ENCODE measurements at regions not wholly inside any gene's neighbourhood (a gene's known extent, or its start where the extent isn't known, plus 50 kb on each side); places are given as distances from the start of the nearest gene placed in this dataset.

DNA sequence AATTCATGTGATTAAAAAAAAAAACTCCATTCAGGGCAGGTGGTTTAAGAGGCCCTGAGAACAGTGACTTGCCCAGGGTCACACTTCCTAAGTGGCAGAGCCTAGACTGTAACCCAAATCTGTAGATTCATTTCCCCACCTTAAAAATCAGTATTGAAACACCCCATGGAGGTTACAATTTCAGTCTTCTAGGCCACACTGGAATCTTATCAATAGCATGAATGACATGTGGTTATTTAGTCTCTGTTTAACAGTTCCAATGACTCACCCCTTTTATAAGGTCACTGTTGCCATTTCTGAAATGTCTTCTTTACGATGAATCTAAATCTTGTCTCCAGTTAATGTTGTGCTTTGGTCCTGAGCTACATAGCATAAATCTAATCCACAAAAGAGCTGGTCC lies 262.3 kb upstream of the GRIP1 start:
- Histone ChIP-seq H3K4me3 (ENCODE audit: control insufficient read depth in 1 of 7, extremely low read depth in 1 of 7, insufficient read depth in 4 of 7, low read depth in 2 of 7, low read length in 6 of 7) (no peak overlapping the region), H3K4me1 (ENCODE audit: control extremely low read depth in 1 of 4, control insufficient read depth in 4 of 4, insufficient read depth in 4 of 4, low read length in 3 of 4) (no peaks in the 10 kb centered on the region), H3K36me3 (ENCODE audit: control insufficient read depth in 4 of 4, insufficient read depth in 4 of 4, low read length in 3 of 4) (no peaks in the 10 kb centered on the region), H3K27me3 (replicated peaks in 2 of 5; ENCODE audit: control insufficient read depth in 4 of 5, insufficient read depth in 5 of 5, low read length in 4 of 5) (no peaks in the 10 kb centered on the region), H3K9me3 (ENCODE audit: control extremely low read depth in 1 of 5, control insufficient read depth in 4 of 5, insufficient read depth in 2 of 5, low read depth in 1 of 5, low read length in 4 of 5) (no peaks in the 10 kb centered on the region), H3K27ac (ENCODE audit: insufficient read depth in 1 of 2, low read depth in 1 of 2, low read length in 2 of 2, poor library complexity in 1 of 2, severe bottlenecking in 2 of 2) (no peak overlapping the region)
- no peak for DNase-seq
- ChIA-PET POLR2A (no interaction called here), CTCF (interaction anchor here (1.0 to 1.4 kb wide), 2 partner anchors 12 to 123 kb away, joined by 3 read pairs; no protein-coding TSS in a partner anchor)
- WGBS (ENCODE audit: insufficient coverage), result 100% methylated on average over 1 of the region's 1 CpG

DNA sequence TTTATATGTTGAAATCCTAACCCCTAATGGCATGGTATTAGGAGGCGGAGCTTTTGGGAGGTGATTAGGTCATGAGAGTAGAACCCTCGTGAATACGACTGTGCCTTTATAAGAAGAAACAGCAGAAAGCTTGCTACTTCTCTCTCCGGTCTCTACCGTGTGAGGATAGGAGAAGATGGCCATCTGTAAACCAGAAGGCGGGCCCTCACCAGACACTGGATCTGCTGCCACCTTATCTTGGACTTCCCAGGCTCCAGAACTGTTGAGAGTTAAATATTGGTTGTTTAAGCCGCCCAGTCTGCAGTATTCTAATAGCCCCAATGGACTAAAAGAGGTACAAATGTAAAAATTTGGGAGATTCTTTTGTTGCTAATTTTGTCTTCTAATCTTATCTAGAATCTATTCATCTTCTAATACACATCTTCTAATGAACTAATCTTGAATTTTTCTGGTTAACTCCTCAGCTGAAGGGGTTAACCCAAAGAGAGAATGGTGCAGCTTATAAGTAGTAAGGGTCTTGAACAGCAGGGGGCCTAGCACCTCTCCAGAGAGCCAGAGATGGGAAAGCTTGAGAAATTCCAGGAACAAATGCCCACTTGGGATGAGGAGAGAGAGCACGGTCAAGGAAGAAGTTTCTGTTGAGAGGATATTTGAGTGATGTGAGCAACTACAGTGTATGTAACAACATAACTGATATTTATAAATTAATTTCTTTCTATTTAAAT lies 264.0 kb upstream of the GRIP1 start:
- Histone ChIP-seq H3K9me3 (ENCODE audit: control extremely low read depth in 1 of 5, control insufficient read depth in 4 of 5, insufficient read depth in 2 of 5, low read depth in 1 of 5, low read length in 4 of 5) (no peaks in the 10 kb centered on the region), H3K4me3 (ENCODE audit: control insufficient read depth in 1 of 7, extremely low read depth in 1 of 7, insufficient read depth in 4 of 7, low read depth in 2 of 7, low read length in 6 of 7) (no peak overlapping the region), H3K36me3 (ENCODE audit: control insufficient read depth in 4 of 4, insufficient read depth in 4 of 4, low read length in 3 of 4) (no peaks in the 10 kb centered on the region), H3K27ac (ENCODE audit: insufficient read depth in 1 of 2, low read depth in 1 of 2, low read length in 2 of 2, poor library complexity in 1 of 2, severe bottlenecking in 2 of 2) (no peak overlapping the region), H3K4me1 (ENCODE audit: control extremely low read depth in 1 of 4, control insufficient read depth in 4 of 4, insufficient read depth in 4 of 4, low read length in 3 of 4) (no peaks in the 10 kb centered on the region), H3K27me3 (replicated peaks in 2 of 5; ENCODE audit: control insufficient read depth in 4 of 5, insufficient read depth in 5 of 5, low read length in 4 of 5) (no peaks in the 10 kb centered on the region)
- ChIA-PET POLR2A (no interaction called here), CTCF (no interaction called here)
- no peak for DNase-seq
- WGBS (ENCODE audit: insufficient coverage), result 98% methylated on average over 6 of the region's 8 CpGs

DNA sequence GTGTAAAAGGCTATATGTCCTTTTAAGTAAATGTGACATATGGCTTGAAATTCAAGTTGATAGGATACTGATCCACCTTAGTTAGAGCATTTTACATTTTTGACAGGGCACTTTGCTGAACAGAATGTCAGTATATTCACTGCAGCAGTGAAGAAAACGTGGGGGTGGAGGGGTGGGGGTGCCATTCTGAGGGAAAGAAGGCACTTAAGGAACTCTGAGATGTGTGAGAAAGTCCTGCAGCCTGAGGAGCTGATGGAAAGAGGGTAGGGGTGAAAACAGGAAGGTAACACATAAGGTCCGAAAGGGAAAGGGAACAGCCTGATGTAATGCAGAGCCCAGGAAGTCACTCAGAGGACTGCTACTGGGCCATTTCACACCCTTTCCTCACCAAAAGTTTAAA lies 265.5 kb upstream of the GRIP1 start:
- Histone ChIP-seq H3K36me3 (ENCODE audit: control insufficient read depth in 4 of 4, insufficient read depth in 4 of 4, low read length in 3 of 4) (no peaks in the 10 kb centered on the region), H3K27ac (ENCODE audit: insufficient read depth in 1 of 2, low read depth in 1 of 2, low read length in 2 of 2, poor library complexity in 1 of 2, severe bottlenecking in 2 of 2) (no peak overlapping the region), H3K4me1 (ENCODE audit: control extremely low read depth in 1 of 4, control insufficient read depth in 4 of 4, insufficient read depth in 4 of 4, low read length in 3 of 4) (no peaks in the 10 kb centered on the region), H3K27me3 (replicated peaks in 2 of 5; ENCODE audit: control insufficient read depth in 4 of 5, insufficient read depth in 5 of 5, low read length in 4 of 5) (no peaks in the 10 kb centered on the region), H3K4me3 (ENCODE audit: control insufficient read depth in 1 of 7, extremely low read depth in 1 of 7, insufficient read depth in 4 of 7, low read depth in 2 of 7, low read length in 6 of 7) (no peak overlapping the region), H3K9me3 (ENCODE audit: control extremely low read depth in 1 of 5, control insufficient read depth in 4 of 5, insufficient read depth in 2 of 5, low read depth in 1 of 5, low read length in 4 of 5) (no peaks in the 10 kb centered on the region)
- no peak for DNase-seq
- ChIA-PET CTCF (interaction anchor here (1.1 kb wide), 1 partner anchor 28 kb away, joined by 3 read pairs; no protein-coding TSS in a partner anchor), POLR2A (no interaction called here)
- 64% methylated on average over 1 of the region's 2 CpGs for WGBS (ENCODE audit: insufficient coverage)

DNA sequence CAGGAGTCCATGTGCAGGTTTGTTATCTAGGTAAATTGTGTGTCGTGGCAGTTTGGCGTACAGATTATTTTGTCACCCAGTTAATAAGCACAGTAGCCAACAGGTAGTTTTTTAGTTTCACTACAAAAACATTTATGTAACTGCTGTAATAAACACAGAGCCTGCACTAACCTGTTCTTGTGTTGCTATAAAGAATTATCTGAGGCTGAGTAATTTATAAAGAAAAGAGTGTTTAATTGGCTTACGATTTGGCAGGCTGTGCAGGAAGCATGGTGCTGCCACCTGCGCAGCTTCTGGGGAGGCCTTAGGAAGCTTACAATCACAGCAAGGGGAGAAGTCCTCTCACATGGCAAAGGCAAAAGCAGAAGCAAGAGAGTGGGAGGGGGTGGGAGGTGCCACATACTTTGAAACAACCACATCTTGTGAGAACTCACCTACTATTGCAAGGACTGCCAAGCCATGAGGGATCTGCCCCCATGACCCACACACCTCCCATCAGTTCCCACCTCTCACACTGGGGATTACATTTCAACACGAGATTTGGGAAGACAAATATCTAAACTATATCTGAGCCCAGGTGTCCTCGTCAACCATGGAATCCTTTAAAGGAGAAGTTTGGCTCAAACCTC lies 266.4 kb upstream of the GRIP1 start:
- CTCF ChIA-PET, result interaction anchor here (1.1 kb wide), 1 partner anchor 29 kb away, joined by 3 read pairs; no protein-coding TSS in a partner anchor

DNA sequence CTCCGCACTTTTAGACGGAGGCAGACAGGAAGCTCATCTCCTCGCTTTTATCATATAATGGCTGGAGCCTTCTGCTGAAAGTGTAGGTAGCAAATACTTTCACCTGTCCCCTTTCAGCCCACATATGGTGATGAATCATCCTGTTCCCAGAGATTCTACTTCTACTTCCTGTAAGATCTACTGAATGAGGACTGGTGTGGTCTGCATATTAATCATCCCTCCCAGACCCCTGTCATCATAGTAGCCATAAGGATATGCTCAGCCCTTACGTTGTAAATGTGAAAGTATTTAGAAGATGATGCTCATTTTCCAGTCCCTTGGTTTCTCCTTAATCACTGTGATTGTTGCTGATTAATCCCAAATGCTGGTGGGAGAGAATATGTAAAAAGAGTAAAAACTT lies 268.2 kb upstream of the GRIP1 start:
- H3K36me3 ChIP-seq (ENCODE audit: control insufficient read depth in 4 of 4, insufficient read depth in 4 of 4, low read length in 3 of 4), result no peaks in the 10 kb centered on the region
- no peak for DNase-seq

More for the DNA sequence above, 266.4 kb upstream of the GRIP1 start:
- Histone ChIP-seq H3K27ac (ENCODE audit: insufficient read depth in 1 of 2, low read depth in 1 of 2, low read length in 2 of 2, poor library complexity in 1 of 2, severe bottlenecking in 2 of 2) (no peak overlapping the region), H3K4me3 (ENCODE audit: control insufficient read depth in 1 of 7, extremely low read depth in 1 of 7, insufficient read depth in 4 of 7, low read depth in 2 of 7, low read length in 6 of 7) (no peak overlapping the region), H3K9me3 (ENCODE audit: control extremely low read depth in 1 of 5, control insufficient read depth in 4 of 5, insufficient read depth in 2 of 5, low read depth in 1 of 5, low read length in 4 of 5) (no peaks in the 10 kb centered on the region), H3K27me3 (replicated peaks in 2 of 5; ENCODE audit: control insufficient read depth in 4 of 5, insufficient read depth in 5 of 5, low read length in 4 of 5) (no peaks in the 10 kb centered on the region), H3K36me3 (ENCODE audit: control insufficient read depth in 4 of 4, insufficient read depth in 4 of 4, low read length in 3 of 4) (no peaks in the 10 kb centered on the region), H3K4me1 (ENCODE audit: control extremely low read depth in 1 of 4, control insufficient read depth in 4 of 4, insufficient read depth in 4 of 4, low read length in 3 of 4) (no peaks in the 10 kb centered on the region)
- WGBS (ENCODE audit: insufficient coverage), result 100% methylated on average over 4 of the region's 6 CpGs
- no peak for DNase-seq
- POLR2A ChIA-PET, result no interaction called here

DNA sequence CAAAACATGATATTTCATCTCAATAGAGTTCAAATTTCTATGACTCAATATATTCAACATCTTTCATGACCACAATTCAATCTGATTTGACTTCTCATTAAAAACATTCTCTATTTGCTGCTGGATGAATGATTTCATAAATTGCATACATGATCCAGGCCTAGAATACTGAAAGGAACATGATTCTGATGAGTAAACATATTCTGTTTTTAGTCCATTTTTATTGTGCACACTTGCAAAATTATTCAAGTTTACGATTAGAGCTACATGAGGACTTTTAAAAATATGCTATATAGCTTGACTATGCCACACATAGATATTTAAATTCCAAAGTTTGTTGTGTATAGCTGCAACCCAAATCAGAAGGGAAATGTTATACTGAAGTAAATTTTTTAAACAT lies 273.8 kb upstream of the GRIP1 start:
- POLR2A ChIA-PET, result no interaction called here

More for the DNA sequence above, 268.2 kb upstream of the GRIP1 start:
- 100% methylated on average over 1 of the region's 4 CpGs for WGBS (ENCODE audit: insufficient coverage)
- POLR2A ChIA-PET, result no interaction called here
- no peaks in the 10 kb centered on the region for H3K27me3 ChIP-seq (replicated peaks in 2 of 5; ENCODE audit: control insufficient read depth in 4 of 5, insufficient read depth in 5 of 5, low read length in 4 of 5)
- no peaks in the 10 kb centered on the region for H3K9me3 ChIP-seq (ENCODE audit: control extremely low read depth in 1 of 5, control insufficient read depth in 4 of 5, insufficient read depth in 2 of 5, low read depth in 1 of 5, low read length in 4 of 5)
- no peaks in the 10 kb centered on the region for H3K4me1 ChIP-seq (ENCODE audit: control extremely low read depth in 1 of 4, control insufficient read depth in 4 of 4, insufficient read depth in 4 of 4, low read length in 3 of 4)
- H3K4me3 ChIP-seq (ENCODE audit: control insufficient read depth in 1 of 7, extremely low read depth in 1 of 7, insufficient read depth in 4 of 7, low read depth in 2 of 7, low read length in 6 of 7), result no peak overlapping the region
- no peak overlapping the region for H3K27ac ChIP-seq (ENCODE audit: insufficient read depth in 1 of 2, low read depth in 1 of 2, low read length in 2 of 2, poor library complexity in 1 of 2, severe bottlenecking in 2 of 2)
- CTCF ChIA-PET, result interaction anchor here (1.2 kb wide), 1 partner anchor 9 kb away, joined by 3 read pairs; no protein-coding TSS in a partner anchor

DNA sequence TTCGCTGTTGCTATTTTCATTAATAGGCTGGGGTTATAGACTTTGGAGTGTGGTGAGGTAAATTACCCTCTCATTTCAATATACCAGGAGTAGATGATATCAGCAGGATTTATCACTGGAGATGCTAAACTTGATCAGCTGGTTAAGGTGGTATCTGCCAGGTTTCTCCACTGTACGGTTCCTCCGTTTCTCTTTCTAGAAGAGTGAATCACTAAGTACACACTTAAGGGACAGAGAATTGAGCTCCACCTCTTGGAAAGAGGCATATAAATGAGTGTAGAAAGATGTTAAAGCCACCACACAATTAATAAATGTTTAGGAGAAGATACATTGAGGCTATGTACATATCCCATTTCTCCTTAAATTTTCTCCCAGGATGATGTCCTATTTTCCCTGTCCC lies 277.4 kb upstream of the GRIP1 start:
- no peak for DNase-seq
- Histone ChIP-seq H3K9me3 (ENCODE audit: control extremely low read depth in 1 of 5, control insufficient read depth in 4 of 5, insufficient read depth in 2 of 5, low read depth in 1 of 5, low read length in 4 of 5) (no peaks in the 10 kb centered on the region), H3K27me3 (replicated peaks in 2 of 5; ENCODE audit: control insufficient read depth in 4 of 5, insufficient read depth in 5 of 5, low read length in 4 of 5) (no peaks in the 10 kb centered on the region), H3K36me3 (ENCODE audit: control insufficient read depth in 4 of 4, insufficient read depth in 4 of 4, low read length in 3 of 4) (no peaks in the 10 kb centered on the region), H3K4me1 (ENCODE audit: control extremely low read depth in 1 of 4, control insufficient read depth in 4 of 4, insufficient read depth in 4 of 4, low read length in 3 of 4) (no peaks in the 10 kb centered on the region), H3K27ac (ENCODE audit: insufficient read depth in 1 of 2, low read depth in 1 of 2, low read length in 2 of 2, poor library complexity in 1 of 2, severe bottlenecking in 2 of 2) (no peak overlapping the region), H3K4me3 (ENCODE audit: control insufficient read depth in 1 of 7, extremely low read depth in 1 of 7, insufficient read depth in 4 of 7, low read depth in 2 of 7, low read length in 6 of 7) (no peak overlapping the region)
- no CpG with 5 or more reads among the region's 3 CpGs for WGBS (ENCODE audit: insufficient coverage)
- CTCF ChIA-PET, result interaction anchor here (0.9 to 1.4 kb wide), 2 partner anchors 9 to 59 kb away, joined by 3 read pairs; no protein-coding TSS in a partner anchor
- POLR2A ChIA-PET, result no interaction called here

More for the DNA sequence above, 273.8 kb upstream of the GRIP1 start:
- no peaks in the 10 kb centered on the region for H3K27me3 ChIP-seq (replicated peaks in 2 of 5; ENCODE audit: control insufficient read depth in 4 of 5, insufficient read depth in 5 of 5, low read length in 4 of 5)
- no peaks in the 10 kb centered on the region for H3K4me1 ChIP-seq (ENCODE audit: control extremely low read depth in 1 of 4, control insufficient read depth in 4 of 4, insufficient read depth in 4 of 4, low read length in 3 of 4)
- H3K36me3 ChIP-seq (ENCODE audit: control insufficient read depth in 4 of 4, insufficient read depth in 4 of 4, low read length in 3 of 4), result no peaks in the 10 kb centered on the region
- no peaks in the 10 kb centered on the region for H3K9me3 ChIP-seq (ENCODE audit: control extremely low read depth in 1 of 5, control insufficient read depth in 4 of 5, insufficient read depth in 2 of 5, low read depth in 1 of 5, low read length in 4 of 5)
- H3K4me3 ChIP-seq (ENCODE audit: control insufficient read depth in 1 of 7, extremely low read depth in 1 of 7, insufficient read depth in 4 of 7, low read depth in 2 of 7, low read length in 6 of 7), result no peak overlapping the region
- WGBS (ENCODE audit: insufficient coverage), result no CpG with 5 or more reads among the region's 1 CpG
- CTCF ChIA-PET, result interaction anchor here (1.1 kb wide), 1 partner anchor 11 kb away, joined by 3 read pairs; no protein-coding TSS in a partner anchor
- DNase-seq, result no peak
- no peak overlapping the region for H3K27ac ChIP-seq (ENCODE audit: insufficient read depth in 1 of 2, low read depth in 1 of 2, low read length in 2 of 2, poor library complexity in 1 of 2, severe bottlenecking in 2 of 2)
